GM19397 (cell line): ENCODE measurements at regions not wholly inside any gene's neighbourhood (a gene's known extent, or its start where the extent isn't known, plus 50 kb on each side); places are given as distances from the start of the nearest gene placed in this dataset.

ENCODE experiments used
- ATAC-seq: cut with Tn5 transposase; IDR thresholded peaks from one replicate; pipeline ENCODE4 v1.9.1; 2021; ENCODE audit warnings: mild to moderate bottlenecking, moderate library complexity; ENCODE audit not compliant: unreplicated experiment

DNA sequence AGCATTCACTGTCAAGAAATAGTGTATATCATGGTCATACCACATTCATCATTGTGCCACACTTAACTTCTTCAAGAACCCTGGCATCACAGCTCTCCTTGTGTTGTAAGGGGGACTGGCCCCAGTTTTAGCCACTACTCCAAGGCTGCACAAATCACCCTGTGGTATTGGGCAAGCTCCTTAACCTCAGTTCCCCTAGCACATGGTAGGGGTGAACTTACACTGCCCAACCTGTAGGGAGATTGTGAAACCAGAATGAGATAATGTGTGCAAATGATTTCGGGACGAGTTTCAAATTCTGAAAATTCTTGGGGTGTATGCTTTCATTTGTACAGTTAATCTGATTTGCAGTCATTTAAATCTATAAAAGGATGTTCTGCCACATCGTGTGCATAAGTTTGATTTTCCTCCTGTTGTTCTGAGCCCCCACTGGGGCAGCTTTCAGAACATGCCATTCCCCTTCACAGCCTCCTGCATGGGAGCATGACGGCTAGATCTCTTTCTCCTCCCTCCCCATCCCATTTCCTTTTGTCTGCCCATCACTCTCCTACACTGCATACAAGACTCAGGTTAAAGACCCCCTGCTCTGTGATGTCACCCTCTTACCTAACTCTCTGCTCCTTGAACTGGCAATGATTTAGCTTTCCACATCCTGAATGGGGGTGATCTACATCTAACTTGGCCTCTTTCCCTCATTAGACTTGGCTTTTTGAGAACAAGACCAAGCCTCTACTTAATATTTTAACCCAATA is 290.3 kb downstream of the CHRM3 start:
- no peak for ATAC-seq

DNA sequence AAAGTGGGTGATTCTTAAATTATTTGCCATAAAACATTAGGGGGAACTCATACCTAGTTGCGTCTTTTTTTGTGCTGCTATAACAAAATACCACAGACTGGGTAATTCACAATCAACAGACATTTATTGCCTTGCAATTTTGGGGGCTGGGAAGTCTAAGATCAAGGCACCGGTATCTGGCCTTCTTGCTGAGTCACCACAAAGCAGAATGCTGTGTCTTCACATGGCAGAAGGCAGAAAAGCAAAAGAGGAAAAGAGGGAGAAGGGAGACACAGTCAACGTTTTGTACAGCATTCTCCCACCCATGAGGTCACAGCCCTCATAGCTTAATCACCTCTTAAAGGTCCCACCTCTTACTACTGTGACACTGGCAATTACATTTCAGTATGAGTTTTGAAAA is 291.0 kb downstream of the CHRM3 start:
- ATAC-seq = no peak

DNA sequence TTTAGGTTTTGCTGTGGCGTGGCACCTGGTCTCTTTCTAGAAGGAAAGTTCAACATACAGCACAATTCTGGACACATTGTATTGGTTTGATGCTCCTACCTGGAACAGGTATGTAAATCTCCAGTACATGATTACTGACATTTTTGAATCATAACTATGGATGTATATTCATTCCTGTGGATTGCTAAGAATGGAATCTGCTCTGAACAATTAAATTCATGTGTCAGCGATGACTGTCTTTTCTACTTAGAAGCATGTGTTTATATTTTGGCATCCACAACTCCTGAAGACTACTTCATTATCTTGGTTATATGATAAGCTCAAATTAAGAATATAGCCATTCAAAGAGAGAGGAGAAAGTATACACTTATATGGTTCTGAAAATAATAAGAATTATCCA is 291.8 kb downstream of the CHRM3 start:
- ATAC-seq = no peak

DNA sequence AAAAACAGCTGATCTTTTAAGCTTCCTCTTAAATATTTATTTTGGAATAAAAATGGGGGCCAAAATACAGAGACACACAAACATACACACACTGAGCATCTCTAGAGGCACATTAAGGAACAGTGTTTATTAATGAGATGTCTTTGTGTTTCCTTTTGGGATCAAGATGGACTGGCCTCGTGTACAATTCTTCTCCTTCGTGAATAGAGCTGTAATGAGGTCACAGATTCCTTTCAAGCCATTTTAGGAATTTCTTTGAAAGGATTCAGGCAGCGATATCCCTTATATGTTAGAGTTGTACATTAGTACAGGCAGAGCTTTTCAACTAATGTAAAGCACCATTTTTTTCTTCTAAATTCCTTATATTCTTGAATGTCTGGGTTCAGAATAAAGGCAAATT is 295.7 kb downstream of the CHRM3 start:
- no peak for ATAC-seq

DNA sequence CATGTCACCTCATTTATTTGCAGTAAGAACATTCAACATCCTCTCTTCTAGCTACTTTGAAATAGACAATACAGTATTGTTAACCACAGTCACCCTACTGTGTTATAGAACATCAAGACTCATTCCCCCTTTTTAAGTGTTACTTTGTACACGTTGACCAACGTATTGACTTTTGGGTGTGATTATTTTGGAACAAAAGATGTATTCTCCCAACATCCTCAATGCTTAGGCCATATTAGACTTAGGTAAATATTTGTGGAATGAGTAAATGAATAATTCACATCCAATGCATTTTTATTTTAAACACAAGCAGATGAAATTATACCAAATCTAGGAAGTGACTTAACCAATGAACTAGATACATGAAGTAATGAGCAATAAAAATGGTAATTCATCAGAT is 296.6 kb downstream of the CHRM3 start:
- ATAC-seq = no peak

DNA sequence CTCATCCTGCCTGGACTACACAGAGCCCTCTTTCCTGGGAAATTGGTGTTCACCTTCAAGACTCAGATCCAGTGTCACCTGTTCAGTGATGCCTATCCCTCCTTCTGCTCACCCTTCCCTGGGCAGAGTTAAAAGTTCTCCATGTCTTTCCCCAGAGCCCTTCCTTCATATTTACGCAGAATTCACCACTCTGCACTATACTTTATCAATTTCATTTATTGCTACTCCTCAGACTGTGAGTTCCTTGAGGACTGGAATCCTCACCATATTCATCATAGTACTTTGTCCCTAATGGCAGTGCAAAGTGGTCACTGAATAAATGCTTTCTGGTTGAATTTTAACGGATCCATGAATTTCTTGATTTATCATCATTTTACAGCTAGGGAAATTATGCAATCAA is 300.0 kb downstream of the CHRM3 start:
- ATAC-seq = no peak

DNA sequence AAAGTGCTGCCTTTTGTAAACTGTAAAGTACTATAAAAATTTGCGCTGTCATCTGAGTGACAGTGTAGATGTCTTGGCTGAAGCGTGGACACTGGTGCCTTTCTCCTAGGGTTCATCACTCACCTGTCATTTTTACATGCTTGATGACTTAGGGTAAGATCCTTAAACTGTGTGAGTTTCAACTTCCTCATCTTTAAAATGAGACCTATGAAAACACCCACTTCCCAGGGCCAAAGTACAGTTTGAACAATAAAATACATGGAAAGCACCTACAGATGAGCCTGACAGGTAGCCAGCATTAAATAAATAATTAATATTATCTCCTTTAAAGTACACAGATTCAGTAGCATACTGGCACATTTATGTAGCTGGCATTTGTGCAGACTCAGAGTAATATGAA is 309.9 kb downstream of the CHRM3 start:
- ATAC-seq = no peak

DNA sequence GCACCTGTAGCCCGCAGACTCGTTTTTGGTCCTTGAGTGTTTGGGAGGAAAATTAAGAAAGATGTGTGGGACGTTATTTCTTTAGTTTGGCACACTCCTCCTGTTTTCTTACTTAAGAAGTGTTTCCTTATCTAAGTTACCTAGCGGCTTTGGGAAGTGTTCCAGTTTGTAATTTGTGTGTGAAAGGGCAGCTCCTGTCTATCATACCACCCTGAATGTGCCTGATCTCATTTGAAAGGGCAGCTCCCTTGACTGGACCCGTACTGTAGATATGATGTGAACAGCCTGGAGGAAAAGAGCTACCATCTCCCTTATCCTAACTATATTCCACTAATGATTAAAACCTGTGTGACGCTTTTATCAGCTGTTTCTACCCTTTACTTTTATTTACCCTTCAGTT is 314.3 kb downstream of the CHRM3 start:
- ATAC-seq = no peak

DNA sequence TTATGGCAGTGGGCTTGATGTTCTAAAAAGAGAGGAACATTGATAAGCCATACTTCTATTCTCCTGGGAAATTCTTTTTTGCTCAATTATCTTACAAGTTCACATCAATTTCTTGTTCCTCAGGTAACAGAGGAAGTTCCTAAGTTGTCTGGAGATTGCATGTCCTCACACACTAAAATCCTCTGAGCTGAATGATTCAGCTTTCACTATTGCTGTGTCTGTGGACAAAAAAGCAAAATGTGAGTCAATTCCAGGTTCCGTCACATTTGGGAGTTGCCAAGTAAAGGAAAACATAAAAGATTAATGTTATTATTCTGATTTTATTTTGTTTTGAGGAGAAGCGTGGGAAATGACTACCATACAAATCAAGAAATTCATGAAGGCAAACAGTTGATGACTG is 316.7 kb downstream of the CHRM3 start:
- ATAC-seq = no peak

DNA sequence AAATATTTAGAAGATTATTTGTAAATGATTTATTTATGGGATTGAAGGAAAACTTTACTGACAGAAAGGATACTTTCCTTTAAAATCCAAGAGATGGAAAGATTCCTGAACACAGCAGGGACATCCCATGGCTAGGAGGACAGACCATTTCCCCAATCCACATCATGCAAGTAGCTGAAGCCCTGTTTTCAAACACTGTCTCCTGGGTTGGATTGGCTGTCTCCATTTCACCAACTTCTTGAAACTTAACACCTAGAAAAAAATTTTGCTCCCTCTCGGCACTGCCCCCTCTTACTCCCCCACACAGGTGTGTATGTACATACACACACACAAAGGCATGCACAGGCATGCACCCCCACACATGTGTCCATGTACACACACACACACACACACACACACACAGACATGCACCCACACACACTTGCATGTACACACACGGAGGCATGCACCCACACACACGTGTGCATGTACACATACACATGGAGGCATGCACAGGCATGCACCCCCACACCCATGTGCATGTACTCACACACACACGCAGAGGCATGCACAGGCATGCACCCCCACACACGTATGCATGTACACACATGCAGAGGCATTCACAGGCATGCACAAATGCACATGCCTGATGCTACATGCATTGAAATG is 320.0 kb downstream of the CHRM3 start:
- ATAC-seq = no peak

DNA sequence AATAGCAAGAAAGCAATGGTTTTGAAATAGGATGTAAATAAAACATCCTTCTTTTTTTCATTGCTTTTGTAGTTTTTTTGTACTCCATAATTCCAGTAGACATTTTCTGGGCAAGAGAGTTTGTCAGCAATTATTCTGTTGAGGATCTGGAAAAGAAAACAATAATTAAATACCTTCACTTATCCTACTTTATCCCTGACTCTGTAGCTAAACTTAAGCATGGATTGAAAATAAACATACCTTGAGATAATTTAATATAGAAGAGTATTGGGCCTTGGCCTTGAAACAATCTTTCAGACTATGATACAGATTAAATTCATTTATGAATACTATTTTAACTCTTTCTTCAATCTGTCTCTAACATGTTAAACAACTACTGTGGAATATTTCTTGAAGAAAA is 321.2 kb downstream of the CHRM3 start:
- ATAC-seq = no peak

DNA sequence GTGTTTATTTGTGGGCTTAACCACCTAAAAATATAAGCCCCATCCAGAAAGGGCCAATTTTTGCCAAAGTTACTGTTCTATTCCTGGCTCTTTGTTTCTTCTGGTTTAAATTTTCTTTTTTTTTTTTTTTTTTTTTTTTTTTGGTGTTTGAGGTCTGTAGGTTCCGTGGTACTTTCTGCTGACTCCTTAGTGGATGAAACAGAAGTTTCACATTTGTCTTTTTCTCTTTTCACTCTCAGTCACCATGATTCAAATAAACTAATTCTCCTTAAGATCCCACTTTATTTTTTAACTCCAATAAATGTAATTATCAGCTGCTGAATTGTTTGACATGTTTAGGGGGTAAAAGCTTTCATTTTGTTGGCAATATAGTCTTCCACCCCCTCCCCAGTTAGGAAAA is 322.3 kb downstream of the CHRM3 start:
- no peak for ATAC-seq

DNA sequence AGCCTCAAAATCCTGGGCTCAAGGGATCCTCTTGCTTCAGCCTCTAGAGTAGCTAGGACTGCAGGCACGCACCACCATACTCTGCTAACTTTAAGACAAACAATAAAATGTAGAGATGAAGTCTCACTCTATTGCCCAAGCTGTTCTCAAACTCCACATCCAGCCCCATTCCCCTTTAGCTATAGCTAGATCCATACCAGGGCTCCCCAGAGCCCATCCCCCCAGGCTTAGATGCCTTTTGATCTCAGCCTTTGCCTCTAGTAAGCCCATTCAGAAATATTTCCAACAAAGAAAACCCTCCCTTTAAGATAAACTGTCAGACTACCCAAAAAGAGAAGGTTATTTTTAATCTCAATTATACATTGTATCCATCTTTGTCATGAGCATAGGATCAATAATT is 325.4 kb downstream of the CHRM3 start:
- ATAC-seq = no peak

DNA sequence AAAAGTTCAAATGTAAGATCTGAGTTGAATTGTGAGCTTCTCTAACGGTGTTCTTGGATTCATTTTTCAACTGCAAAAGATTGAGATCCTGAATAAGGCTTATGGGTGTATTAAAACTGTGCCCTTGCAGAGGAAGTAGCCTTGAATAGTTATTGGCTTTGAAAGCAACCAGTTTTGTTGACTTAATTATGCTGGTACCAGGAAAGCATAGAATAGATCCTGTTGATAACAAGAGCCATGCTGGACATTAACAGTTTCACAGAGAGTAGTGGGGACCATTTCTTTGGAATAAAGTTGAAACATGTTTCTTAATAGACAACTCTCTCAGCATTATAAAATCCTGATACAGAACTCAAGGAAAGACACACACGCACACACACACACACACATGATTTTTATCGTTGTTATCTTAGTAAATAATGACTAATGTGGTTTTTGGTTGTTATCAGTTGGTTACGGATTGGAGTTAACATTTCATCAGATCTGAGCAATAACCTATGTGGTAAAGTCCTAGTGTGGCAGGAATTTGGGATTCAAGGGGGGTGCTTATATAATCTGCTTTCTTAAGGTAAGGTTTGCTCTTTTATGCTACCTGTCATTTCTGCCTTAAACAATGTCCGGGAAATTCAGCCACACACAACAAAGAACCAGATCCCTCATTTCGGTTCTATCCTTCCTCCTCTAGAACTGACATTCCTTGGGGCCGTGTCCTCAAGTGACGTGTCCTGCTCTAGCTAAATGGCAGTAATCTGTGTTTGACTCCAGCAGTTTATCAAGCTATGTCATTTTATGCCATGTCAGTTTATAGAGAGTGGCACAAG is 330.9 kb downstream of the CHRM3 start:
- no peak for ATAC-seq

DNA sequence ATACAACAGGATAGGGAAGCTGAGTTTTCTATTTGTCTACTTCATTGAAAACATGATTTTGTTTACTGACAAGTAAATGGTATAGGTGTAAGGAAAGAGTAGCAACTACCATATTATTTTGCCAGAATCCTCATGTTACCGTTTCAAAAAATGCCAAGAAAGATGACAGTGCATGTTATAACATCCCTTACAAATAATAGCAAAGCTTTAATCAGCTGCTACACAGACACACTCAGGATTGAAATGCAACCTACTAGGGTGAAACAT is 331.5 kb downstream of the CHRM3 start:
- no peak for ATAC-seq

DNA sequence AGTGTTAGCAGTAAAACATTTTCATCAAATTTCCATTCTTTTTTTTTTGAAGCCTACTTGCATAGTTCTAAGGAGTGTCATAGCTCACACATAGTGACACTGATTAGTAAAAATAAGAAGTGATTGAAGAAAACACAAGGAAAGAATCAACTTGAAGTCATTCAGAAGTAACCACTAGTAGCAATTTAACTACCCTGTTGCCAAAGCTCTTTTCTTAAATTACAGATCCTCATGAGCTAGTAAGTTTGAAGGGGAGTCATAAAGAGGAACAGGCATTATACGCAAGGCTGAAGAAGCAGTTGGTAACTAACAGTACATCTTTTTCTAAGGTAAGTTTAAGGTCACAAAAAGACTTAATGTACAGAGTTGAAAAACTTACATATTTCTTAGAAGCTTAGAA is 332.2 kb downstream of the CHRM3 start:
- no peak for ATAC-seq

DNA sequence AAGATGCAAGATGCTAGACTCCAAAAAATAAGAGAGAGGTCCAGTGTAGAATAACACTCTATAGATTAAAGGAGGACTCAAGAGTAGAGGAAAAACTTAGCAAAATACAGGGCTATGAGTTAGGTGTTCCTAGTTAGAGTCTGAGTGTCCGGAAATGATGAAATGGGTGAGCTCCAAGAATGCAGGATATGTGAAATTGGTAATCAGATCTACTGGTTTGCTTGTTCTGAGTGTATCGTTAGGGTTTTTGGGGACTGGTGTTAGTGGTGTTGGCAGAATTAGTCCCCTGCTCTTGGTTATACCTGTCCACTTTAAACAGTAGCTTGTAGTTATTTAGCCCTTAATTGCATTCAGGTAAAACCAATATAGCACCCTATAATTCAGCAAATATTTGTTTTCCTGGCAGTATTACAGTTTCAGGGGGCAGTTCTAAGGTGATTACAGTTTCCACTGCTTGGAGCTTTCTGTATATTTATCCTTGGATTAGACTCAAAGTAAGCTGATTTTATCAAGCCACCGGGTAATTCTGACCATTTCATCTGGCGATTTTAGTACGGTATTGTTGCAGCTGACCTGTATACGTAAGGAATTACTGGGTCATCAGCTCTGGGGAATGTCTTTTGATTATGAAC is 332.7 kb downstream of the CHRM3 start:
- no peak for ATAC-seq

DNA sequence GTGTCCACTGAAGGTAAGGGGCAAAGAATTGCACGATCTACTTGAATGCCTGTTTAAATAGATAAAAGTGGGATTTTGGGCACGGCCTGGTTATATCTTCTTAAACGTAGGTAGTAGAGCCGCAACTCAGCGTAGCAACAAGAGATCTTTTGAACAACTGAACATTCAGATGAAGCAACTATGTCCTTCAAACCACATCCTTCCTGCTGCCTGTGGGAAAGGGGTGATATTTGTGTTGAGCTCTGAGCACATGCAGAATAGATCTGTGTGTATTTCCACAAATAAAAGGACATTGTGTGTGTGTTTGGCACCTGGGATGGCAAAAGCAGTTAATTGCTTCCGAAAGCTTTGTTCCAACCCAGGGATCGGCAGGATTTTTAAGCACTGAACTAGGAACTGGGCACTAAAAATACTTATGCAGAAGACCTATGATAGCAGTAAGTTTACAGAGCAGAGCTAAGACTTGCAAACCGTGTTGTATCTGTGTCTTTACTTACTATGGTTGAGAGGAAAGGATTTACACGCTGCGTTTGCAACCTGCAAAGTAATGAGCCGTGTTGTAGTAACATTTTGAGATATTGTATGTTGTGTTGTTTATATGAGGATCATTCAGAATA is 333.4 kb downstream of the CHRM3 start:
- no peak for ATAC-seq

DNA sequence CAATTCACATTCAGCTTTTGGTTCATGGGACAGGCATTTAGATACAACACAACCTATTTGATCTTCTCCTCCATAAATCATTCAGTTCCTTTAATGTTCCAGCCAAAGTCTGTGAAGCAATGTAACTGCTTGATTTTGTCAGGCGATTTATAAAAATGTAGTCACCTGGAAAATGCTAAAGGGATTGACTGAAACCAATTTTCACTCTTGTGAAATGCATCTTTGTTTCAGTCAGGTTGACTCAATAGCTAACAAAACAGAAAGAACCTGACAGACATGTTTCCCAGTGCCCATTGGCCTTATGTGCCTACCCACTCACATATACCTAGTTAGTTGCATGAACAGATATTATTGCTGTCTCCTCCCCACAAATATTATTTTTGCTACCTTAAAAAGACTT is 335.7 kb downstream of the CHRM3 start:
- no peak for ATAC-seq

DNA sequence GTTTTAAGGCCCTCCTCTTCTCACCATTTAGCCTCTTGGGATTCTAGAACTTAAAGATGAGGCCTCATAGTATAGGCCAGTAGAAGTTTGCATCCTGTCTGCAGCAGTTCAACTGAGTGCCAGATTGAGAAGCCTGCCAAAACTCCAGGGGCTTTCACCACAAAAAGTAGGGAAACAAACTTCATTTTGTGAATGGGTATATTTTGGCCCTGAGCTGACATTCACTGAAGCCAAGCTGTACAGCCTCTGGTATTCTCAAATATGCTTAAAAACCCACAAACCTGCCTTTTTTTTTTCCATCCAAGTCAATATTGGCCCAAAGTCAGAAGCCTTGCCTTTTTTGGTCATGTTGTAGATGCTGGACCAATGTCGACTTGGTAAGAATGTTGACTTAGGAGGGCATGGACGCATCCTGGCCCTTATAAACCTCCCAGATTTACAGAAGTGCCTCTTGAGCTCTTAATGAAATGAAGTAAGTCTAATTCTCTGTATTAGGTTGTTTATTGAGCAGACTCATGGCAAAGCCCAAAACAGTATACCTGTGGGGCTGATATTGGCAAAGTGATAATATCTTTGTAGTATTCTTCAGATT is 337.5 kb downstream of the CHRM3 start:
- no peak for ATAC-seq

DNA sequence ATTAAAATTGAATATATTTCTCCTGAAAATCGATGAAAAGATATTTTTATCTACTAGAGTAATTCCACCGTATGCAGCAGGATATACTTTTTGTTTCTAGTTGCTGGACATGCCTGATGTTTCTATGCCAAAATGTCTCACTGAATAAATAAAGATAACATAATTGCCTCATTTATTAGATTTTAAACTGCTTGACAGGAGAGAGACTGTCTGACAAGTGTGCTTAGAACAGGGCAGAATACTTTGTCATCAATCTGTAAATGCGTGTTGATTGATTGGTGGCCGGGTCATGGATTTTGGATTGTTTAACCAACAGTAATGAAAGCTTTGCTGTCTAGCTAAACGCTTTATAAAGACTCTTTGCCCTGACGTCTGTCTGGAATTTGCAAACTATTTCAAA is 339.0 kb downstream of the CHRM3 start:
- no peak for ATAC-seq
